K562 (cell line): ENCODE measurements at regions not wholly inside any gene's neighbourhood (a gene's known extent, or its start where the extent isn't known, plus 50 kb on each side); places are given as distances from the start of the nearest gene placed in this dataset.

Source experiments
- ATAC-seq: fragments of 200-7000 bp; cut with Tn5 transposase; 3 replicates; pipeline ENCODE4 v1.9.1; 2020; ENCODE audit warnings: moderate library complexity
- BruUV-seq: library from RNA; stranded (reverse); fragments of 400-500 nt; replicated peaks from 2 replicates; lab custom pipeline; 2021; lab: Mats Ljungman, UMichigan
- CTCF ChIA-PET: fragments of 300-600 bp; formaldehyde crosslinking; extraction: SDS; loops from one replicate; lab custom pipeline; 2021; ENCODE audit warnings: low intra/inter-chr PET ratio; lab: Yijun Ruan, JAX
- POLR2A ChIA-PET: fragments of 300-600, 350-650 bp; sonication (Branson Sonifier 250); formaldehyde crosslinking; extraction: SDS; loops from one replicate; lab custom pipeline; 2021; ENCODE audit warnings: antibody characterized with exemption, inconsistent platforms; lab: Yijun Ruan, JAX
- DNase-seq, 4 experiments: peaks; one replicate each; pipeline versions ENCODE4 v3.0.0 to v3.0.0-alpha.2; 2011 to 2018; ENCODE audit warnings: low spot score in 3 of 4, mixed read lengths in 3 of 4; ENCODE audit errors: extremely low read depth in 1 of 4
- FAIRE-seq: peaks from 2 replicates; lab custom pipeline; 2011; peaks lifted over from hg19 to GRCh38; lab: Jason Lieb, UNC
- H2AFZ ChIP-seq: 2 replicates; pipeline ENCODE4 v1.6.0; 2011; ENCODE audit warnings: low read depth, low read length, control low read depth, inconsistent platforms
- H3K27ac ChIP-seq: fragments of 200-600 bp; 3 replicates; pipeline ENCODE4 v1.8.0; 2011; ENCODE audit warnings: low read depth, mild to moderate bottlenecking, control low read depth, inconsistent platforms, low read length, moderate library complexity, mixed read lengths; ENCODE audit errors: extremely low read depth
- H3K27me3 ChIP-seq, 2 experiments: fragments of 300-600 bp in 1 of 2; 2 replicates in 1 of 2; 3 replicates in 1 of 2; pipeline versions ENCODE4 v1.6.0 to v1.8.0; 2011; ENCODE audit warnings: inconsistent platforms in 2 of 2, low read length in 2 of 2, mild to moderate bottlenecking in 1 of 2, mixed read lengths in 1 of 2, moderate library complexity in 1 of 2; ENCODE audit not compliant: control insufficient read depth in 2 of 2, insufficient read depth in 2 of 2
- H3K36me3 ChIP-seq: fragments of 300-600 bp; 3 replicates; pipeline ENCODE4 v1.8.0; 2011; ENCODE audit warnings: mild to moderate bottlenecking, low read length, inconsistent platforms; ENCODE audit not compliant: control insufficient read depth, insufficient read depth
- H3K4me1 ChIP-seq, 2 experiments: fragments of 200-600 bp in 1 of 2; replicated peaks in 1 of 2; 2 replicates in 1 of 2; 3 replicates in 1 of 2; pipeline versions ENCODE4 v1.5.1 to v1.8.0; 2011; ENCODE audit warnings: inconsistent platforms in 2 of 2, low read length in 2 of 2, mild to moderate bottlenecking in 1 of 2, mixed read lengths in 1 of 2, moderate library complexity in 1 of 2; ENCODE audit not compliant: control insufficient read depth in 2 of 2, insufficient read depth in 2 of 2
- H3K4me2 ChIP-seq: 2 replicates; pipeline ENCODE4 v1.6.1; 2011; ENCODE audit warnings: low read length, control low read depth, inconsistent platforms, mixed read lengths; ENCODE audit not compliant: insufficient read depth
- H3K4me3 ChIP-seq: fragments of 200-600 bp; sonication (generic), shearing (Covaris generic); 2 replicates; pipeline ENCODE4 v1.5.1; 2016; ENCODE audit warnings: control low read depth, inconsistent platforms
- H3K79me2 ChIP-seq: fragments of 200-600 bp; 3 replicates; pipeline ENCODE4 v1.8.0; 2011; ENCODE audit warnings: low read length, inconsistent platforms; ENCODE audit not compliant: control insufficient read depth, insufficient read depth
- H3K9ac ChIP-seq, 2 experiments: 2 replicates each; pipeline versions ENCODE4 v1.6.0 to v1.6.1; 2011; ENCODE audit warnings: low read depth in 2 of 2, low read length in 2 of 2, control low read depth in 1 of 2, inconsistent platforms in 1 of 2, mild to moderate bottlenecking in 1 of 2, mixed read lengths in 1 of 2; ENCODE audit not compliant: insufficient read depth in 1 of 2
- H3K9me1 ChIP-seq: one replicate; pipeline ENCODE4 v1.6.0; 2011; ENCODE audit warnings: inconsistent platforms, mild to moderate bottlenecking, low read length, moderate library complexity; ENCODE audit not compliant: control insufficient read depth, insufficient read depth
- H3K9me3 ChIP-seq: replicated peaks from 2 replicates; pipeline ENCODE4 v1.5.1; 2011; ENCODE audit warnings: low read depth, low read length, inconsistent platforms; ENCODE audit not compliant: control insufficient read depth, insufficient read depth
- H4K20me1 ChIP-seq: replicated peaks from 2 replicates; pipeline ENCODE4 v1.6.1; 2011; ENCODE audit warnings: low read length, inconsistent platforms, mixed read lengths; ENCODE audit not compliant: control insufficient read depth, insufficient read depth
- CC2D1A ChIP-seq: fragments of 450-650 bp; IDR thresholded peaks from 2 replicates; pipeline ENCODE4 v1.6.1; 2017; ENCODE audit warnings: mild to moderate bottlenecking
- CTBP1 ChIP-seq: fragments of 450-650 bp; IDR thresholded peaks from 2 replicates; pipeline ENCODE4 v1.6.1; 2016; ENCODE audit warnings: borderline replicate concordance
- DPF2 ChIP-seq: fragments of 450-650 bp; IDR thresholded peaks from 2 replicates; pipeline ENCODE4 v1.6.1; 2016
- GATAD2A ChIP-seq: fragments of 450-650 bp; IDR thresholded peaks from 2 replicates; pipeline ENCODE4 v1.6.1; 2017
- JUND ChIP-seq, 2 experiments: IDR thresholded peaks; 2 replicates in 1 of 2; 3 replicates in 1 of 2; pipeline ENCODE4 v1.6.1; 2011; ENCODE audit warnings: borderline replicate concordance in 2 of 2, low read depth in 2 of 2, low read length in 2 of 2, improper control_type of control experiment in 1 of 2, missing biosample characterization in 1 of 2, missing genetic modification characterization in 1 of 2, missing genetic modification reagents in 1 of 2
- MLX ChIP-seq, 2 experiments: fragments of 450-650 bp in 1 of 2; sonication (generic) in 1 of 2; formaldehyde crosslinking; conservative IDR thresholded peaks; 2 replicates each; pipeline versions ENCODE4 v1.4.0 to v1.8.1; 2020 to 2022; ENCODE audit warnings: mild to moderate bottlenecking in 1 of 2, missing genetic modification reagents in 1 of 2
- PYGO2 ChIP-seq: fragments of 450-650 bp; IDR thresholded peaks from 2 replicates; pipeline ENCODE4 v1.6.1; 2016; ENCODE audit warnings: mild to moderate bottlenecking, missing genetic modification characterization, moderate library complexity, missing compliant biosample characterization
- SP1 ChIP-seq: sonication (generic); formaldehyde crosslinking; IDR thresholded peaks from 2 replicates; pipeline ENCODE4 v1.8.1; 2022; ENCODE audit warnings: mild to moderate bottlenecking, missing genetic modification reagents
- SREBF1 ChIP-seq: fragments of 150-350 bp; IDR thresholded peaks from 2 replicates; pipeline ENCODE4 v1.6.1; 2014; ENCODE audit warnings: antibody characterized with exemption, low read depth, low read length, borderline replicate concordance
- SRF ChIP-seq, 2 experiments: fragments of 250-450, 450-650 bp in 1 of 2; sonication (Bioruptor Pico) in 1 of 2; sonication (generic) in 1 of 2; formaldehyde crosslinking; IDR thresholded peaks; 2 replicates each; pipeline versions ENCODE4 v1.5.0 to v1.5.1; 2020 to 2022; ENCODE audit warnings: mild to moderate bottlenecking in 1 of 2, missing genetic modification reagents in 1 of 2
- YBX1 ChIP-seq: fragments of 450-650 bp; IDR thresholded peaks from 2 replicates; pipeline ENCODE4 v1.7.1; 2016; ENCODE audit warnings: mild to moderate bottlenecking
- ZBTB9 ChIP-seq: fragments of 450-650 bp; formaldehyde crosslinking; IDR thresholded peaks from 2 replicates; pipeline ENCODE4 v1.4.0; 2020; ENCODE audit warnings: mild to moderate bottlenecking, moderate library complexity
- WGBS: fragments of 100-300 bp; shearing (Covaris generic); methylation state at CpG from one replicate; pipeline ENCODE4 v1.1.6; 2016; ENCODE audit warnings: low coverage, mixed read lengths; ENCODE audit not compliant: insufficient coverage; ENCODE audit errors: missing lambda C conversion rate; 5-methylcytosine and 5-hydroxymethylcytosine counted together
- in situ Hi-C: fragments of 300-500 bp; cut with MboI; formaldehyde crosslinking; loops from 4 replicates; pipeline ENCODE4 v1.15.0; 2018; ENCODE audit warnings: inconsistent platforms, mixed read lengths
- intact Hi-C: fragments of 100-400 bp; cut with micrococcal nuclease; formaldehyde crosslinking; loops from 2 replicates; pipeline ENCODE4 v1.14.2; 2022

- TF ChIP-seq SP1 (CRISPR knock-in tag) (no peak), DPF2 (no peak), GATAD2A (no peak)
- FAIRE-seq = no peak
Measured at GRCh38 chr22:48368975-48369525, 1458.6 kb downstream of the BRD1 start.

GRCh38 chr22:48367731-48368130 lies 1459.9 kb downstream of the BRD1 start:
- Histone ChIP-seq H3K4me2 (no peak overlapping the region), H2AFZ (no peak overlapping the region), H3K9me1 (no peaks in the 10 kb centered on the region), H3K27me3 (no peaks in the 10 kb centered on the region; a peak in 1 of 5 replicates), H3K36me3 (no peaks in the 10 kb centered on the region), H3K9me3 (no peaks in the 10 kb centered on the region), H3K4me1 (no peaks in the 10 kb centered on the region), H4K20me1 (no peaks in the 10 kb centered on the region), H3K79me2 (no peaks in the 10 kb centered on the region), H3K9ac (no peak overlapping the region), H3K4me3 (no peak overlapping the region), H3K27ac (no peak overlapping the region)
- intact Hi-C loops (no loop called here), in situ Hi-C loops (no loop called here)
- ATAC-seq (no peak), FAIRE-seq (no peak), DNase-seq (no peak)
- POLR2A ChIA-PET = no interaction called here
- CTCF ChIA-PET = no interaction called here
- 0% methylated on average over 3 of the region's 12 CpGs for WGBS
- no TSS peak for BruUV-seq
- TF ChIP-seq YBX1 (no peak), MLX (CRISPR knock-in tag; conservative IDR thresholded peaks at IDR 0.05) (no peak), SREBF1 (no peak), PYGO2 (tag) (no peak), CC2D1A (no peak), ZBTB9 (CRISPR knock-in tag) (no peak), JUND (IDR thresholded peaks at IDR 0.05; ENCODE audit: borderline replicate concordance, low read depth, low read length) (no peak), JUND (tag; IDR thresholded peaks at IDR 0.05; ENCODE audit: borderline replicate concordance, low read depth, low read length) (no peak), CTBP1 (no peak), SRF (CRISPR knock-in tag; IDR thresholded peaks at IDR 0.05) (no peak)

More at GRCh38 chr22:48368975-48369525, 1458.6 kb downstream of the BRD1 start:
- POLR2A ChIA-PET = no interaction called here
- Histone ChIP-seq H3K27me3 (no peaks in the 10 kb centered on the region; a peak in 1 of 5 replicates), H3K9me3 (no peaks in the 10 kb centered on the region), H2AFZ (no peak overlapping the region), H3K9ac (no peak overlapping the region), H3K4me2 (no peak overlapping the region), H3K4me3 (no peak overlapping the region), H3K27ac (no peak overlapping the region), H3K79me2 (no peaks in the 10 kb centered on the region), H4K20me1 (no peaks in the 10 kb centered on the region), H3K36me3 (no peaks in the 10 kb centered on the region), H3K4me1 (no peaks in the 10 kb centered on the region), H3K9me1 (no peaks in the 10 kb centered on the region)
- no peak for ATAC-seq
- DNase-seq = no peak
- intact Hi-C loops = no loop called here
- CTCF ChIA-PET = no interaction called here
- 0% methylated on average over 11 of the region's 11 CpGs for WGBS
- in situ Hi-C loops = no loop called here
- no TSS peak for BruUV-seq
